Subcutaneous abdominal adipose tissue (tissue), 5 donors: ENCODE measurements at regions not wholly inside any gene's neighbourhood (a gene's known extent, or its start where the extent isn't known, plus 50 kb on each side); places are given as distances from the start of the nearest gene placed in this dataset.

Experiments used
- H3K27ac ChIP-seq: one replicate; pipeline ENCODE4 v1.7.0; 2013; ENCODE audit warnings: low read depth, mild to moderate bottlenecking, inconsistent platforms, low read length, moderate library complexity
- H3K27me3 ChIP-seq, 5 donors: one replicate each; pipeline ENCODE4 v1.7.0; 2013; ENCODE audit warnings: low read length in 5 of 5, inconsistent platforms in 1 of 5; ENCODE audit not compliant: control insufficient read depth in 5 of 5, insufficient read depth in 4 of 5
- H3K36me3 ChIP-seq, 5 donors: one replicate each; pipeline ENCODE4 v1.7.0; 2013; ENCODE audit warnings: low read length in 5 of 5; ENCODE audit not compliant: control insufficient read depth in 5 of 5, insufficient read depth in 5 of 5
- H3K4me1 ChIP-seq, 5 donors: one replicate each; pipeline ENCODE4 v1.7.0; 2013; ENCODE audit warnings: low read length in 5 of 5, mild to moderate bottlenecking in 3 of 5, moderate library complexity in 1 of 5; ENCODE audit not compliant: control insufficient read depth in 5 of 5, insufficient read depth in 5 of 5
- H3K4me3 ChIP-seq, 5 donors: one replicate each; pipeline ENCODE4 v1.7.0; 2013; ENCODE audit warnings: low read length in 5 of 5, low read depth in 1 of 5
- H3K9ac ChIP-seq, 5 donors: one replicate each; pipeline ENCODE4 v1.7.0; 2013; ENCODE audit warnings: low read length in 5 of 5, mild to moderate bottlenecking in 4 of 5, moderate library complexity in 3 of 5
- H3K9me3 ChIP-seq, 5 donors: one replicate each; pipeline ENCODE4 v1.7.0; 2013; ENCODE audit warnings: low read length in 5 of 5; ENCODE audit not compliant: control insufficient read depth in 5 of 5
- donor health status: healthy.
- donor health status: healthy.
- donor health status: healthy.
- donor health status: healthy.
- donor health status: healthy.

GRCh38 chrX:99091459-99091858 is 1318.6 kb downstream of the PCDH19 start:
- peaks cover 0 to 3% (median 2%) of the 10 kb centered on the region in 5 donors for H3K27me3 ChIP-seq

GRCh38 chrX:99078301-99078700 is 1331.8 kb downstream of the PCDH19 start:
- no peaks in the 10 kb centered on the region for H3K36me3 ChIP-seq
- peaks cover 0 to 3% (median 0%) of the 10 kb centered on the region in 5 donors for H3K9me3 ChIP-seq
- peaks cover 0 to 2% (median 0%) of the 10 kb centered on the region in 5 donors for H3K27me3 ChIP-seq
- H3K27ac ChIP-seq, result no peak overlapping the region
- no peak overlapping the region for H3K4me3 ChIP-seq
- H3K4me1 ChIP-seq, result no peaks in the 10 kb centered on the region
- H3K9ac ChIP-seq, result no peak overlapping the region

More at GRCh38 chrX:99091459-99091858, 1318.6 kb downstream of the PCDH19 start:
- H3K9me3 ChIP-seq, result peaks cover 0 to 7% (median 0%) of the 10 kb centered on the region in 5 donors
- H3K27ac ChIP-seq, result no peak overlapping the region
- no peaks in the 10 kb centered on the region for H3K36me3 ChIP-seq
- no peaks in the 10 kb centered on the region for H3K4me1 ChIP-seq
- no peak overlapping the region for H3K9ac ChIP-seq
- no peak overlapping the region for H3K4me3 ChIP-seq

GRCh38 chrX:99077099-99077498 is 1333.0 kb downstream of the PCDH19 start:
- Histone ChIP-seq H3K36me3 (no peaks in the 10 kb centered on the region), H3K9me3 (peaks cover 0 to 3% (median 0%) of the 10 kb centered on the region in 5 donors), H3K4me1 (no peaks in the 10 kb centered on the region), H3K27ac (no peak overlapping the region), H3K9ac (no peak overlapping the region), H3K27me3 (peaks cover 0 to 2% (median 0%) of the 10 kb centered on the region in 5 donors), H3K4me3 (no peak overlapping the region)

- Histone ChIP-seq H3K36me3 (no peaks in the 10 kb centered on the region), H3K9me3 (peaks cover 0 to 3% (median 0%) of the 10 kb centered on the region in 5 donors), H3K4me3 (no peak overlapping the region), H3K9ac (no peak overlapping the region), H3K27ac (no peak overlapping the region), H3K4me1 (no peaks in the 10 kb centered on the region), H3K27me3 (peaks cover 0 to 5% (median 2%) of the 10 kb centered on the region in 5 donors)
These were observed 1336.5 kb downstream of the PCDH19 start for GRCh38 chrX:99073551-99073950.

- Histone ChIP-seq H3K9me3 (peaks cover 0 to 5% (median 0%) of the 10 kb centered on the region in 5 donors), H3K27me3 (peaks cover 0 to 6% (median 3%) of the 10 kb centered on the region in 5 donors), H3K4me3 (no peak overlapping the region)
These were observed 1358.4 kb downstream of the PCDH19 start for GRCh38 chrX:99051639-99052038.

GRCh38 chrX:99033226-99033901 is 1376.7 kb downstream of the PCDH19 start:
- Histone ChIP-seq H3K9ac (no peak overlapping the region), H3K36me3 (no peaks in the 10 kb centered on the region), H3K4me1 (no peaks in the 10 kb centered on the region), H3K27me3 (peaks cover 0 to 5% (median 2%) of the 10 kb centered on the region in 5 donors), H3K4me3 (no peak overlapping the region), H3K9me3 (no peaks in the 10 kb centered on the region), H3K27ac (no peak overlapping the region)

More at GRCh38 chrX:99051639-99052038, 1358.4 kb downstream of the PCDH19 start:
- Histone ChIP-seq H3K9ac (no peak overlapping the region), H3K36me3 (no peaks in the 10 kb centered on the region), H3K27ac (no peak overlapping the region), H3K4me1 (no peaks in the 10 kb centered on the region)

GRCh38 chrX:99010957-99011356 is 1399.1 kb downstream of the PCDH19 start:
- H3K4me1 ChIP-seq, result no peaks in the 10 kb centered on the region
- peaks cover 0 to 2% (median 0%) of the 10 kb centered on the region in 5 donors for H3K27me3 ChIP-seq
- H3K9ac ChIP-seq, result no peak overlapping the region
- H3K4me3 ChIP-seq, result no peak overlapping the region
- H3K36me3 ChIP-seq, result no peaks in the 10 kb centered on the region
- no peak overlapping the region for H3K27ac ChIP-seq
- H3K9me3 ChIP-seq, result peaks cover 0 to 7% (median 2%) of the 10 kb centered on the region in 5 donors

- no peaks in the 10 kb centered on the region for H3K4me1 ChIP-seq
- H3K27ac ChIP-seq, result no peak overlapping the region
- peaks cover 2 to 11% (median 3%) of the 10 kb centered on the region in 5 donors for H3K9me3 ChIP-seq
- no peaks in the 10 kb centered on the region for H3K36me3 ChIP-seq
- no peak overlapping the region for H3K9ac ChIP-seq
- peaks cover 0 to 2% (median 0%) of the 10 kb centered on the region in 5 donors for H3K27me3 ChIP-seq
- H3K4me3 ChIP-seq, result no peak overlapping the region
These were observed 1408.8 kb downstream of the PCDH19 start for GRCh38 chrX:99001286-99001685.

- Histone ChIP-seq H3K9me3 (no peaks in the 10 kb centered on the region), H3K27me3 (no peaks in the 10 kb centered on the region), H3K4me3 (no peak overlapping the region), H3K9ac (no peak overlapping the region), H3K27ac (no peak overlapping the region), H3K4me1 (no peaks in the 10 kb centered on the region), H3K36me3 (no peaks in the 10 kb centered on the region)
These were observed 1447.1 kb downstream of the PCDH19 start for GRCh38 chrX:98962996-98963395.

- H3K9ac ChIP-seq, result no peak overlapping the region
- H3K9me3 ChIP-seq, result peaks cover 0 to 11% (median 5%) of the 10 kb centered on the region in 5 donors
- no peaks in the 10 kb centered on the region for H3K4me1 ChIP-seq
- H3K27me3 ChIP-seq, result peaks cover 0 to 5% (median 0%) of the 10 kb centered on the region in 5 donors
- H3K27ac ChIP-seq, result no peak overlapping the region
- H3K36me3 ChIP-seq, result no peaks in the 10 kb centered on the region
- no peak overlapping the region for H3K4me3 ChIP-seq
These were observed 1454.1 kb downstream of the PCDH19 start for GRCh38 chrX:98956014-98956413.
